Hepatic stellate cell (primary cell): ENCODE measurements at regions not wholly inside any gene's neighbourhood (a gene's known extent, or its start where the extent isn't known, plus 50 kb on each side); places are given as distances from the start of the nearest gene placed in this dataset.

ENCODE experiments used
- DNase-seq: peaks from one replicate; pipeline ENCODE4 v3.0.0; 2011; ENCODE audit warnings: low spot score

- DNase-seq = no peak
Measured at GRCh38 chr20:40770564-40771307, 81.7 kb upstream of the MAFB start.

GRCh38 chr20:40771308-40771610, 82.2 kb upstream of the MAFB start:
- DNase-seq = no peak

GRCh38 chr20:40771848-40772511, 82.9 kb upstream of the MAFB start:
- no peak for DNase-seq

- no peak for DNase-seq
Measured at GRCh38 chr20:40773376-40773775, 84.3 kb upstream of the MAFB start.

- DNase-seq = no peak
Measured at GRCh38 chr20:40774252-40774651, 85.2 kb upstream of the MAFB start.

GRCh38 chr20:40775561-40776146, 86.6 kb upstream of the MAFB start:
- DNase-seq = no peak

GRCh38 chr20:40776466-40777457, 87.7 kb upstream of the MAFB start:
- no peak for DNase-seq

GRCh38 chr20:40777653-40778052, 88.6 kb upstream of the MAFB start:
- no peak for DNase-seq

- no peak for DNase-seq
Measured at GRCh38 chr20:40778894-40779496, 90.0 kb upstream of the MAFB start.

- DNase-seq = no peak
Measured at GRCh38 chr20:40781327-40782042, 92.4 kb upstream of the MAFB start.

GRCh38 chr20:40782043-40782368, 93.0 kb upstream of the MAFB start:
- no peak for DNase-seq

- no peak for DNase-seq
Measured at GRCh38 chr20:40785346-40785745, 96.3 kb upstream of the MAFB start.

- DNase-seq = no peak
Measured at GRCh38 chr20:40786336-40786735, 97.3 kb upstream of the MAFB start.

GRCh38 chr20:40787941-40788340, 98.9 kb upstream of the MAFB start:
- DNase-seq = no peak

- DNase-seq = no peak
Measured at GRCh38 chr20:40797425-40797824, 108.4 kb upstream of the MAFB start.

GRCh38 chr20:40798066-40798465, 109.0 kb upstream of the MAFB start:
- DNase-seq = no peak

GRCh38 chr20:40802886-40803285, 113.8 kb upstream of the MAFB start:
- no peak for DNase-seq

GRCh38 chr20:40803381-40803780, 114.3 kb upstream of the MAFB start:
- DNase-seq = no peak

GRCh38 chr20:40805592-40805991, 116.6 kb upstream of the MAFB start:
- DNase-seq = no peak

- DNase-seq = no peak
Measured at GRCh38 chr20:40806929-40807820, 118.1 kb upstream of the MAFB start.

- no peak for DNase-seq
Measured at GRCh38 chr20:40807821-40808170, 118.8 kb upstream of the MAFB start.
